K562 (cell line): ENCODE measurements at regions not wholly inside any gene's neighbourhood (a gene's known extent, or its start where the extent isn't known, plus 50 kb on each side); places are given as distances from the start of the nearest gene placed in this dataset.

ENCODE experiments used
- ATAC-seq: fragments of 200-7000 bp; cut with Tn5 transposase; 3 replicates; pipeline ENCODE4 v1.9.1; 2020; ENCODE audit warnings: moderate library complexity
- BruUV-seq: library from RNA; stranded (reverse); fragments of 400-500 nt; replicated peaks from 2 replicates; lab custom pipeline; 2021; lab: Mats Ljungman, UMichigan
- CTCF ChIA-PET: fragments of 300-600 bp; formaldehyde crosslinking; extraction: SDS; loops from one replicate; lab custom pipeline; 2021; ENCODE audit warnings: low intra/inter-chr PET ratio; lab: Yijun Ruan, JAX
- POLR2A ChIA-PET: fragments of 300-600, 350-650 bp; sonication (Branson Sonifier 250); formaldehyde crosslinking; extraction: SDS; loops from one replicate; lab custom pipeline; 2021; ENCODE audit warnings: antibody characterized with exemption, inconsistent platforms; lab: Yijun Ruan, JAX
- DNase-seq, 4 experiments: peaks; one replicate each; pipeline versions ENCODE4 v3.0.0 to v3.0.0-alpha.2; 2011 to 2018; ENCODE audit warnings: low spot score in 3 of 4, mixed read lengths in 3 of 4; ENCODE audit errors: extremely low read depth in 1 of 4
- FAIRE-seq: peaks from 2 replicates; lab custom pipeline; 2011; peaks lifted over from hg19 to GRCh38; lab: Jason Lieb, UNC
- H2AFZ ChIP-seq: 2 replicates; pipeline ENCODE4 v1.6.0; 2011; ENCODE audit warnings: low read depth, low read length, control low read depth, inconsistent platforms
- H3K27ac ChIP-seq: fragments of 200-600 bp; 3 replicates; pipeline ENCODE4 v1.8.0; 2011; ENCODE audit warnings: low read depth, mild to moderate bottlenecking, control low read depth, inconsistent platforms, low read length, moderate library complexity, mixed read lengths; ENCODE audit errors: extremely low read depth
- H3K27me3 ChIP-seq, 2 experiments: fragments of 300-600 bp in 1 of 2; 2 replicates in 1 of 2; 3 replicates in 1 of 2; pipeline versions ENCODE4 v1.6.0 to v1.8.0; 2011; ENCODE audit warnings: inconsistent platforms in 2 of 2, low read length in 2 of 2, mild to moderate bottlenecking in 1 of 2, mixed read lengths in 1 of 2, moderate library complexity in 1 of 2; ENCODE audit not compliant: control insufficient read depth in 2 of 2, insufficient read depth in 2 of 2
- H3K36me3 ChIP-seq: fragments of 300-600 bp; 3 replicates; pipeline ENCODE4 v1.8.0; 2011; ENCODE audit warnings: mild to moderate bottlenecking, low read length, inconsistent platforms; ENCODE audit not compliant: control insufficient read depth, insufficient read depth
- H3K4me1 ChIP-seq, 2 experiments: fragments of 200-600 bp in 1 of 2; replicated peaks in 1 of 2; 2 replicates in 1 of 2; 3 replicates in 1 of 2; pipeline versions ENCODE4 v1.5.1 to v1.8.0; 2011; ENCODE audit warnings: inconsistent platforms in 2 of 2, low read length in 2 of 2, mild to moderate bottlenecking in 1 of 2, mixed read lengths in 1 of 2, moderate library complexity in 1 of 2; ENCODE audit not compliant: control insufficient read depth in 2 of 2, insufficient read depth in 2 of 2
- H3K4me2 ChIP-seq: 2 replicates; pipeline ENCODE4 v1.6.1; 2011; ENCODE audit warnings: low read length, control low read depth, inconsistent platforms, mixed read lengths; ENCODE audit not compliant: insufficient read depth
- H3K4me3 ChIP-seq: fragments of 200-600 bp; sonication (generic), shearing (Covaris generic); 2 replicates; pipeline ENCODE4 v1.5.1; 2016; ENCODE audit warnings: control low read depth, inconsistent platforms
- H3K79me2 ChIP-seq: fragments of 200-600 bp; 3 replicates; pipeline ENCODE4 v1.8.0; 2011; ENCODE audit warnings: low read length, inconsistent platforms; ENCODE audit not compliant: control insufficient read depth, insufficient read depth
- H3K9ac ChIP-seq, 2 experiments: 2 replicates each; pipeline versions ENCODE4 v1.6.0 to v1.6.1; 2011; ENCODE audit warnings: low read depth in 2 of 2, low read length in 2 of 2, control low read depth in 1 of 2, inconsistent platforms in 1 of 2, mild to moderate bottlenecking in 1 of 2, mixed read lengths in 1 of 2; ENCODE audit not compliant: insufficient read depth in 1 of 2
- H3K9me1 ChIP-seq: one replicate; pipeline ENCODE4 v1.6.0; 2011; ENCODE audit warnings: inconsistent platforms, mild to moderate bottlenecking, low read length, moderate library complexity; ENCODE audit not compliant: control insufficient read depth, insufficient read depth
- H3K9me3 ChIP-seq: replicated peaks from 2 replicates; pipeline ENCODE4 v1.5.1; 2011; ENCODE audit warnings: low read depth, low read length, inconsistent platforms; ENCODE audit not compliant: control insufficient read depth, insufficient read depth
- H4K20me1 ChIP-seq: replicated peaks from 2 replicates; pipeline ENCODE4 v1.6.1; 2011; ENCODE audit warnings: low read length, inconsistent platforms, mixed read lengths; ENCODE audit not compliant: control insufficient read depth, insufficient read depth
- HDAC3 ChIP-seq: fragments of 450-650 bp; IDR thresholded peaks from 2 replicates; pipeline ENCODE4 v1.6.1; 2018; ENCODE audit warnings: borderline replicate concordance, mild to moderate bottlenecking, moderate library complexity; ENCODE audit not compliant: partially characterized antibody
- NR4A1 ChIP-seq, 2 experiments: fragments of 250-450 bp in 1 of 2; fragments of 450-650 bp in 1 of 2; sonication (Bioruptor Pico) in 1 of 2; IDR thresholded peaks; 2 replicates each; pipeline versions ENCODE4 v1.4.0 to v1.6.1; 2016 to 2020; ENCODE audit warnings: mild to moderate bottlenecking in 2 of 2, missing compliant biosample characterization in 1 of 2, missing genetic modification characterization in 1 of 2, moderate library complexity in 1 of 2
- RBBP5 ChIP-seq: fragments of 200-600 bp; sonication (generic); IDR thresholded peaks from 2 replicates; pipeline ENCODE4 v1.6.1; 2012; ENCODE audit warnings: borderline replicate concordance, mild to moderate bottlenecking, low read length, control low read depth, inconsistent platforms; ENCODE audit not compliant: insufficient read depth, poor library complexity, severe bottlenecking
- SMC3 ChIP-seq: conservative IDR thresholded peaks from 2 replicates; pipeline ENCODE4 v1.6.1; 2011; ENCODE audit warnings: low read depth, low read length, improper control_type of control experiment; ENCODE audit not compliant: insufficient read depth
- TRIM24 ChIP-seq, 2 experiments: fragments of 450-650 bp; IDR thresholded peaks; 2 replicates each; pipeline ENCODE4 v1.6.1; 2016
- TSC22D4 ChIP-seq: fragments of 450-650 bp; IDR thresholded peaks from 2 replicates; pipeline ENCODE4 v1.6.1; 2016; ENCODE audit warnings: missing genetic modification characterization, missing biosample characterization, control low read depth
- ZNF316 ChIP-seq: fragments of 450-650 bp; IDR thresholded peaks from 2 replicates; pipeline ENCODE4 v1.6.1; 2016
- WGBS: fragments of 100-300 bp; shearing (Covaris generic); methylation state at CpG from one replicate; pipeline ENCODE4 v1.1.6; 2016; ENCODE audit warnings: low coverage, mixed read lengths; ENCODE audit not compliant: insufficient coverage; ENCODE audit errors: missing lambda C conversion rate; 5-methylcytosine and 5-hydroxymethylcytosine counted together
- in situ Hi-C: fragments of 300-500 bp; cut with MboI; formaldehyde crosslinking; loops from 4 replicates; pipeline ENCODE4 v1.15.0; 2018; ENCODE audit warnings: inconsistent platforms, mixed read lengths
- intact Hi-C: fragments of 100-400 bp; cut with micrococcal nuclease; formaldehyde crosslinking; loops from 2 replicates; pipeline ENCODE4 v1.14.2; 2022
- TF ChIP-seq, protein P1 (sequence below): fragments of 450-650 bp; IDR thresholded peaks from 2 replicates; pipeline ENCODE4 v1.6.1; 2016; ENCODE audit warnings: mild to moderate bottlenecking, moderate library complexity
- TF ChIP-seq, protein P2 (sequence below): fragments of 250-450 bp; sonication (Bioruptor Pico); IDR thresholded peaks from 2 replicates; pipeline ENCODE4 v1.4.0; 2020

DNA sequence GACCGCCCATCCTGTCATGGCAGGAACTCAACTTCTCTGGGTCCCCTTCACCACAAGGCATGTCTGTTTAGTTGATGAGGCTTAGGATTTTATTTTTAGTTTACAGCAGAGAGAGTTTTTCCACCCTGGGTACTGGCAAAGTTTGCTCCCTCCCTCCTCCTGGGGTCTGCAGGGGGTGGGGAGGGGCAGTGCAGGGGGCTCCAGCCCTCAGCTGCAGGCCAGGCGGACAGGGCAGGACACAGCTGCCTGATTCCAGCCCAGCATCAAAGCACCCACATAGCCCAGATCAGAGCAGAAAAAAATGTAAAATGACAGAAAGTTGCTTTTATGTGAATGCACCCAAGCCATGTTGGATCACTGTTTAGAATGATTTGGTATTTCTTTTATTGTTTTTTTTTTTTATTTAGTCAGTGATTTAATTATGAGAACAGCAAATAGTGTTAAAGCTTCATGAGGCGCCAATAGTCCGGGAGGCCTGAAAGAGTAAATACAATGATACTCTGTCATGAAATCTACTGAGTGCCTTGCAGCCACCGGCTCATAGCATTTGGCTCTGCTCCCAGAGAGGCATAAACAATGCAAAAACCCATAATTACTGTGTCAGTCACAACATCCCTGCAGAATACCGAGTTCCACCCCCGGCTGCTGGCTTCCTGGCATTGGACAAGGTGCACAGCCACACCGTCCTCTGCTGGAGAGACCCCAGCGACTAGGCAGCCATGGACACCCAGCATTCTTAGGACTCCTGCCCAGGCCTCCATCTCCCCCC lies 923.5 kb downstream of the UQCRFS1 start:
- H3K79me2 ChIP-seq = no peaks in the 10 kb centered on the region
- WGBS = 2% methylated on average over 9 of the region's 9 CpGs
- no peaks in the 10 kb centered on the region for H3K9me1 ChIP-seq
- H3K27me3 ChIP-seq = no peaks in the 10 kb centered on the region
- FAIRE-seq (no peak), DNase-seq (no peak), ATAC-seq (no peak)
- intact Hi-C loops (no loop called here), in situ Hi-C loops (no loop called here)
- no peak overlapping the region for H2AFZ ChIP-seq
- H3K9me3 ChIP-seq = no peaks in the 10 kb centered on the region; the same call in 1 of the 2 replicates
- POLR2A ChIA-PET = no interaction called here
- no peak overlapping the region for H3K27ac ChIP-seq
- H3K4me3 ChIP-seq = no peak overlapping the region
- H3K4me1 ChIP-seq = no peaks in the 10 kb centered on the region
- H3K36me3 ChIP-seq = no peaks in the 10 kb centered on the region
- no peaks in the 10 kb centered on the region for H4K20me1 ChIP-seq
- CTCF ChIA-PET = no interaction called here
- no peak overlapping the region for H3K9ac ChIP-seq
- no TSS peak for BruUV-seq
- H3K4me2 ChIP-seq = no peak overlapping the region
- TF ChIP-seq, protein P1, sequence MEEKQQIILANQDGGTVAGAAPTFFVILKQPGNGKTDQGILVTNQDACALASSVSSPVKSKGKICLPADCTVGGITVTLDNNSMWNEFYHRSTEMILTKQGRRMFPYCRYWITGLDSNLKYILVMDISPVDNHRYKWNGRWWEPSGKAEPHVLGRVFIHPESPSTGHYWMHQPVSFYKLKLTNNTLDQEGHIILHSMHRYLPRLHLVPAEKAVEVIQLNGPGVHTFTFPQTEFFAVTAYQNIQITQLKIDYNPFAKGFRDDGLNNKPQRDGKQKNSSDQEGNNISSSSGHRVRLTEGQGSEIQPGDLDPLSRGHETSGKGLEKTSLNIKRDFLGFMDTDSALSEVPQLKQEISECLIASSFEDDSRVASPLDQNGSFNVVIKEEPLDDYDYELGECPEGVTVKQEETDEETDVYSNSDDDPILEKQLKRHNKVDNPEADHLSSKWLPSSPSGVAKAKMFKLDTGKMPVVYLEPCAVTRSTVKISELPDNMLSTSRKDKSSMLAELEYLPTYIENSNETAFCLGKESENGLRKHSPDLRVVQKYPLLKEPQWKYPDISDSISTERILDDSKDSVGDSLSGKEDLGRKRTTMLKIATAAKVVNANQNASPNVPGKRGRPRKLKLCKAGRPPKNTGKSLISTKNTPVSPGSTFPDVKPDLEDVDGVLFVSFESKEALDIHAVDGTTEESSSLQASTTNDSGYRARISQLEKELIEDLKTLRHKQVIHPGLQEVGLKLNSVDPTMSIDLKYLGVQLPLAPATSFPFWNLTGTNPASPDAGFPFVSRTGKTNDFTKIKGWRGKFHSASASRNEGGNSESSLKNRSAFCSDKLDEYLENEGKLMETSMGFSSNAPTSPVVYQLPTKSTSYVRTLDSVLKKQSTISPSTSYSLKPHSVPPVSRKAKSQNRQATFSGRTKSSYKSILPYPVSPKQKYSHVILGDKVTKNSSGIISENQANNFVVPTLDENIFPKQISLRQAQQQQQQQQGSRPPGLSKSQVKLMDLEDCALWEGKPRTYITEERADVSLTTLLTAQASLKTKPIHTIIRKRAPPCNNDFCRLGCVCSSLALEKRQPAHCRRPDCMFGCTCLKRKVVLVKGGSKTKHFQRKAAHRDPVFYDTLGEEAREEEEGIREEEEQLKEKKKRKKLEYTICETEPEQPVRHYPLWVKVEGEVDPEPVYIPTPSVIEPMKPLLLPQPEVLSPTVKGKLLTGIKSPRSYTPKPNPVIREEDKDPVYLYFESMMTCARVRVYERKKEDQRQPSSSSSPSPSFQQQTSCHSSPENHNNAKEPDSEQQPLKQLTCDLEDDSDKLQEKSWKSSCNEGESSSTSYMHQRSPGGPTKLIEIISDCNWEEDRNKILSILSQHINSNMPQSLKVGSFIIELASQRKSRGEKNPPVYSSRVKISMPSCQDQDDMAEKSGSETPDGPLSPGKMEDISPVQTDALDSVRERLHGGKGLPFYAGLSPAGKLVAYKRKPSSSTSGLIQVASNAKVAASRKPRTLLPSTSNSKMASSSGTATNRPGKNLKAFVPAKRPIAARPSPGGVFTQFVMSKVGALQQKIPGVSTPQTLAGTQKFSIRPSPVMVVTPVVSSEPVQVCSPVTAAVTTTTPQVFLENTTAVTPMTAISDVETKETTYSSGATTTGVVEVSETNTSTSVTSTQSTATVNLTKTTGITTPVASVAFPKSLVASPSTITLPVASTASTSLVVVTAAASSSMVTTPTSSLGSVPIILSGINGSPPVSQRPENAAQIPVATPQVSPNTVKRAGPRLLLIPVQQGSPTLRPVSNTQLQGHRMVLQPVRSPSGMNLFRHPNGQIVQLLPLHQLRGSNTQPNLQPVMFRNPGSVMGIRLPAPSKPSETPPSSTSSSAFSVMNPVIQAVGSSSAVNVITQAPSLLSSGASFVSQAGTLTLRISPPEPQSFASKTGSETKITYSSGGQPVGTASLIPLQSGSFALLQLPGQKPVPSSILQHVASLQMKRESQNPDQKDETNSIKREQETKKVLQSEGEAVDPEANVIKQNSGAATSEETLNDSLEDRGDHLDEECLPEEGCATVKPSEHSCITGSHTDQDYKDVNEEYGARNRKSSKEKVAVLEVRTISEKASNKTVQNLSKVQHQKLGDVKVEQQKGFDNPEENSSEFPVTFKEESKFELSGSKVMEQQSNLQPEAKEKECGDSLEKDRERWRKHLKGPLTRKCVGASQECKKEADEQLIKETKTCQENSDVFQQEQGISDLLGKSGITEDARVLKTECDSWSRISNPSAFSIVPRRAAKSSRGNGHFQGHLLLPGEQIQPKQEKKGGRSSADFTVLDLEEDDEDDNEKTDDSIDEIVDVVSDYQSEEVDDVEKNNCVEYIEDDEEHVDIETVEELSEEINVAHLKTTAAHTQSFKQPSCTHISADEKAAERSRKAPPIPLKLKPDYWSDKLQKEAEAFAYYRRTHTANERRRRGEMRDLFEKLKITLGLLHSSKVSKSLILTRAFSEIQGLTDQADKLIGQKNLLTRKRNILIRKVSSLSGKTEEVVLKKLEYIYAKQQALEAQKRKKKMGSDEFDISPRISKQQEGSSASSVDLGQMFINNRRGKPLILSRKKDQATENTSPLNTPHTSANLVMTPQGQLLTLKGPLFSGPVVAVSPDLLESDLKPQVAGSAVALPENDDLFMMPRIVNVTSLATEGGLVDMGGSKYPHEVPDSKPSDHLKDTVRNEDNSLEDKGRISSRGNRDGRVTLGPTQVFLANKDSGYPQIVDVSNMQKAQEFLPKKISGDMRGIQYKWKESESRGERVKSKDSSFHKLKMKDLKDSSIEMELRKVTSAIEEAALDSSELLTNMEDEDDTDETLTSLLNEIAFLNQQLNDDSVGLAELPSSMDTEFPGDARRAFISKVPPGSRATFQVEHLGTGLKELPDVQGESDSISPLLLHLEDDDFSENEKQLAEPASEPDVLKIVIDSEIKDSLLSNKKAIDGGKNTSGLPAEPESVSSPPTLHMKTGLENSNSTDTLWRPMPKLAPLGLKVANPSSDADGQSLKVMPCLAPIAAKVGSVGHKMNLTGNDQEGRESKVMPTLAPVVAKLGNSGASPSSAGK = no peak
- TF ChIP-seq SMC3 = no peak
- TF ChIP-seq, protein P2, sequence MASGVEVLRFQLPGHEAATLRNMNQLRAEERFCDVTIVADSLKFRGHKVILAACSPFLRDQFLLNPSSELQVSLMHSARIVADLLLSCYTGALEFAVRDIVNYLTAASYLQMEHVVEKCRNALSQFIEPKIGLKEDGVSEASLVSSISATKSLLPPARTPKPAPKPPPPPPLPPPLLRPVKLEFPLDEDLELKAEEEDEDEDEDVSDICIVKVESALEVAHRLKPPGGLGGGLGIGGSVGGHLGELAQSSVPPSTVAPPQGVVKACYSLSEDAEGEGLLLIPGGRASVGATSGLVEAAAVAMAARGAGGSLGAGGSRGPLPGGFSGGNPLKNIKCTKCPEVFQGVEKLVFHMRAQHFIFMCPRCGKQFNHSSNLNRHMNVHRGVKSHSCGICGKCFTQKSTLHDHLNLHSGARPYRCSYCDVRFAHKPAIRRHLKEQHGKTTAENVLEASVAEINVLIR (CRISPR knock-in tag) = no peak
- no peak for TF ChIP-seq HDAC3
- TF ChIP-seq NR4A1 (CRISPR knock-in tag; IDR thresholded peaks at IDR 0.05) = no peak
- TF ChIP-seq NR4A1 (tag; IDR thresholded peaks at IDR 0.05) = no peak
- TF ChIP-seq RBBP5 = no peak
- no peak for TF ChIP-seq TRIM24 (IDR thresholded peaks at IDR 0.05)
- TF ChIP-seq ZNF316 = no peak
- TF ChIP-seq TSC22D4 = no peak
